ENCODE measurements at regions not wholly inside any gene's neighbourhood (a gene's known extent, or its start where the extent isn't known, plus 50 kb on each side); places are given as distances from the start of the nearest gene placed in this dataset.

DNA sequence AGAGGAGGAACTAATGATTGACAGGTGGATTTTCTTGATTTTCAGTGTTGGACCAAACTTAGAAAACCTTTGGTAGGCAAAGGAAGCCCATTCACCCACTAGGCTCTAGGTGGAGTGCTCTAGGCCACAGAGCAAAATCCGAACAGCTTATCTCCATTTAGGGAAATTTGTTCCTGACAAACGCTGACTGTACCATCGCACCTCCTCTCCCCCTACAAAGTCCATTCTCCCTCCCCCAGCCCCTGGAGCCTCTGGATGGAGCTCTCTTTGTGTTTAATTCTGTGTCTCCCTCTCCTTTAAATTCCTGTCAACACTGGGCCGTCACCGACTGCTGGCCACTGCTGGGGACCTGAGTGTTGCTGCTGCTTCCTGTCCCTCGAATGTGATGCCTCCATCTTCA is 350.1 kb upstream of the IRX2 start:
- Histone ChIP-seq H4K20me1 (ENCODE audit: insufficient read depth, low read length, poor library complexity, severe bottlenecking) (no peaks in the 10 kb centered on the region), H3K4me2 (ENCODE audit: low read depth, low read length, poor library complexity, severe bottlenecking) (no peak overlapping the region), H3F3A (ENCODE audit: low read depth) (no peaks in the 10 kb centered on the region), H3K36me3 (ENCODE audit: insufficient read depth, low read length) (no peaks in the 10 kb centered on the region), H3K27me3 (ENCODE audit: insufficient read depth, low read length, poor library complexity, severe bottlenecking) (no peaks in the 10 kb centered on the region), H3K9me2 (replicated peaks; ENCODE audit: low read depth, low read length) (no peaks in the 10 kb centered on the region), H2AFZ (ENCODE audit: low read length) (no peak overlapping the region), H3K4me3 (ENCODE audit: low read length, poor library complexity, severe bottlenecking) (no peak overlapping the region), H3K79me2 (ENCODE audit: insufficient read depth, low read length) (no peaks in the 10 kb centered on the region), H3K9ac (ENCODE audit: low read depth, low read length, poor library complexity, severe bottlenecking) (no peak overlapping the region), H3K9me3 (ENCODE audit: insufficient read depth, low read depth, low read length) (peaks cover 16% of the 10 kb centered on the region; the same call in 1 of the 2 replicates), H3K4me1 (ENCODE audit: insufficient read depth, low read length, poor library complexity, severe bottlenecking) (no peaks in the 10 kb centered on the region)
- TF ChIP-seq, protein P1, sequence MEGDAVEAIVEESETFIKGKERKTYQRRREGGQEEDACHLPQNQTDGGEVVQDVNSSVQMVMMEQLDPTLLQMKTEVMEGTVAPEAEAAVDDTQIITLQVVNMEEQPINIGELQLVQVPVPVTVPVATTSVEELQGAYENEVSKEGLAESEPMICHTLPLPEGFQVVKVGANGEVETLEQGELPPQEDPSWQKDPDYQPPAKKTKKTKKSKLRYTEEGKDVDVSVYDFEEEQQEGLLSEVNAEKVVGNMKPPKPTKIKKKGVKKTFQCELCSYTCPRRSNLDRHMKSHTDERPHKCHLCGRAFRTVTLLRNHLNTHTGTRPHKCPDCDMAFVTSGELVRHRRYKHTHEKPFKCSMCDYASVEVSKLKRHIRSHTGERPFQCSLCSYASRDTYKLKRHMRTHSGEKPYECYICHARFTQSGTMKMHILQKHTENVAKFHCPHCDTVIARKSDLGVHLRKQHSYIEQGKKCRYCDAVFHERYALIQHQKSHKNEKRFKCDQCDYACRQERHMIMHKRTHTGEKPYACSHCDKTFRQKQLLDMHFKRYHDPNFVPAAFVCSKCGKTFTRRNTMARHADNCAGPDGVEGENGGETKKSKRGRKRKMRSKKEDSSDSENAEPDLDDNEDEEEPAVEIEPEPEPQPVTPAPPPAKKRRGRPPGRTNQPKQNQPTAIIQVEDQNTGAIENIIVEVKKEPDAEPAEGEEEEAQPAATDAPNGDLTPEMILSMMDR (conservative IDR thresholded peaks at IDR 0.05; ENCODE audit: low read length), result no peak
- TF ChIP-seq EZH2phosphoT487 (IDR thresholded peaks at IDR 0.05; ENCODE audit: borderline replicate concordance), result no peak

- no peaks in the 10 kb centered on the region for H4K20me1 ChIP-seq (ENCODE audit: insufficient read depth, low read length, poor library complexity, severe bottlenecking)
- no peak overlapping the region for H3K4me2 ChIP-seq (ENCODE audit: low read depth, low read length, poor library complexity, severe bottlenecking)
- H3K4me1 ChIP-seq (ENCODE audit: insufficient read depth, low read length, poor library complexity, severe bottlenecking), result no peaks in the 10 kb centered on the region
Observed at GRCh38 chr5:3100921-3101551, 349.6 kb upstream of the IRX2 start.

GRCh38 chr5:3099954-3100353 is 348.5 kb upstream of the IRX2 start:
- Histone ChIP-seq H3K9ac (ENCODE audit: low read depth, low read length, poor library complexity, severe bottlenecking) (no peak overlapping the region), H2AFZ (ENCODE audit: low read length) (no peak overlapping the region), H3K9me2 (replicated peaks; ENCODE audit: low read depth, low read length) (no peaks in the 10 kb centered on the region), H3K27me3 (ENCODE audit: insufficient read depth, low read length, poor library complexity, severe bottlenecking) (no peaks in the 10 kb centered on the region), H3K36me3 (ENCODE audit: insufficient read depth, low read length) (no peaks in the 10 kb centered on the region), H3K4me3 (ENCODE audit: low read length, poor library complexity, severe bottlenecking) (no peak overlapping the region), H3K4me2 (ENCODE audit: low read depth, low read length, poor library complexity, severe bottlenecking) (no peak overlapping the region), H3K9me3 (ENCODE audit: insufficient read depth, low read depth, low read length) (peaks cover 19% of the 10 kb centered on the region; the same call in 1 of the 2 replicates), H3K79me2 (ENCODE audit: insufficient read depth, low read length) (no peaks in the 10 kb centered on the region), H3K4me1 (ENCODE audit: insufficient read depth, low read length, poor library complexity, severe bottlenecking) (no peaks in the 10 kb centered on the region), H3F3A (ENCODE audit: low read depth) (no peaks in the 10 kb centered on the region), H4K20me1 (ENCODE audit: insufficient read depth, low read length, poor library complexity, severe bottlenecking) (no peaks in the 10 kb centered on the region)
- TF ChIP-seq EZH2phosphoT487 (IDR thresholded peaks at IDR 0.05; ENCODE audit: borderline replicate concordance), result no peak

More at GRCh38 chr5:3100921-3101551, 349.6 kb upstream of the IRX2 start:
- Histone ChIP-seq H2AFZ (ENCODE audit: low read length) (no peak overlapping the region), H3K4me3 (ENCODE audit: low read length, poor library complexity, severe bottlenecking) (no peak overlapping the region), H3K36me3 (ENCODE audit: insufficient read depth, low read length) (no peaks in the 10 kb centered on the region), H3K27me3 (ENCODE audit: insufficient read depth, low read length, poor library complexity, severe bottlenecking) (no peaks in the 10 kb centered on the region), H3K9me3 (ENCODE audit: insufficient read depth, low read depth, low read length) (peaks cover 16% of the 10 kb centered on the region; the same call in 1 of the 2 replicates), H3K9me2 (replicated peaks; ENCODE audit: low read depth, low read length) (no peaks in the 10 kb centered on the region), H3F3A (ENCODE audit: low read depth) (no peaks in the 10 kb centered on the region), H3K9ac (ENCODE audit: low read depth, low read length, poor library complexity, severe bottlenecking) (no peak overlapping the region), H3K79me2 (ENCODE audit: insufficient read depth, low read length) (no peaks in the 10 kb centered on the region)
- TF ChIP-seq, protein P1 (conservative IDR thresholded peaks at IDR 0.05; ENCODE audit: low read length), result no peak

GRCh38 chr5:3099526-3099925 is 348.0 kb upstream of the IRX2 start:
- Histone ChIP-seq H3K9me3 (ENCODE audit: insufficient read depth, low read depth, low read length) (peaks cover 19% of the 10 kb centered on the region; the same call in 1 of the 2 replicates), H4K20me1 (ENCODE audit: insufficient read depth, low read length, poor library complexity, severe bottlenecking) (no peaks in the 10 kb centered on the region), H3K4me3 (ENCODE audit: low read length, poor library complexity, severe bottlenecking) (no peak overlapping the region), H3K9ac (ENCODE audit: low read depth, low read length, poor library complexity, severe bottlenecking) (no peak overlapping the region), H3K4me2 (ENCODE audit: low read depth, low read length, poor library complexity, severe bottlenecking) (no peak overlapping the region), H3F3A (ENCODE audit: low read depth) (no peaks in the 10 kb centered on the region), H3K4me1 (ENCODE audit: insufficient read depth, low read length, poor library complexity, severe bottlenecking) (no peaks in the 10 kb centered on the region), H3K36me3 (ENCODE audit: insufficient read depth, low read length) (no peaks in the 10 kb centered on the region), H3K79me2 (ENCODE audit: insufficient read depth, low read length) (no peaks in the 10 kb centered on the region), H3K9me2 (replicated peaks; ENCODE audit: low read depth, low read length) (no peaks in the 10 kb centered on the region), H2AFZ (ENCODE audit: low read length) (no peak overlapping the region), H3K27me3 (ENCODE audit: insufficient read depth, low read length, poor library complexity, severe bottlenecking) (no peaks in the 10 kb centered on the region)
- TF ChIP-seq, protein P1 (conservative IDR thresholded peaks at IDR 0.05; ENCODE audit: low read length), result no peak
- TF ChIP-seq EZH2phosphoT487 (IDR thresholded peaks at IDR 0.05; ENCODE audit: borderline replicate concordance), result no peak

Measured in Loucy (cell line).